ENCODE measurements at regions not wholly inside any gene's neighbourhood (a gene's known extent, or its start where the extent isn't known, plus 50 kb on each side); places are given as distances from the start of the nearest gene placed in this dataset.

DNA sequence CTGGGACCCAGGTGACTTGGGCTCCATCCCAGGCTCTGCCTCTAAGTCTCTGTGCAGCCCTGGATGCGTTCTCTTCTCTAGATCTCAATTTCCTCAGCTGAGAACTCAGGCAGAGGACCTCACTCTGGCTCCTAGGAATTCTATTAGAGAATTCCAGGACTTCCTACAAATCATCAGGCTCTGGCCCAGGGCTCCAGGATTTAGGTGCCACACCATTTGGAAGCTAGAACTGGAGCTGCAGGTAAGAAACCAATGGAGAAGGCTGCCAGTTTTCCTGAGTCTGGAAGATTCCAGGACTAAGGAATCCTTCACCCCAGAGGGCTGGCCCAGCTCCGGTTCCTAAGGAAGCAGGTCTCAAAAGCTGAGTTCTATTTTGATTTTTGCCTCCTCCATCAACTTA is 189.8 kb upstream of the CDH5 start:
- TF ChIP-seq FOXK2 (IDR thresholded peaks at IDR 0.05): no peak
- no peak for TF ChIP-seq L3MBTL2 (conservative IDR thresholded peaks at IDR 0.05)
- no peak for TF ChIP-seq SUZ12 (IDR thresholded peaks at IDR 0.05)
- no peak for TF ChIP-seq SP1 (IDR thresholded peaks at IDR 0.05)
- TF ChIP-seq LEF1 (IDR thresholded peaks at IDR 0.05; ENCODE audit: borderline replicate concordance): no peak
- no peak for TF ChIP-seq ARNT (IDR thresholded peaks at IDR 0.05)

Measured in HEK293T (cell line).